CD8-positive, alpha-beta memory T cell (primary cell): ENCODE measurements at regions not wholly inside any gene's neighbourhood (a gene's known extent, or its start where the extent isn't known, plus 50 kb on each side); places are given as distances from the start of the nearest gene placed in this dataset.

Experiments
- CTCF ChIA-PET: fragments of 350-600 bp; sonication (Branson Sonifier 250); formaldehyde crosslinking; loops from one replicate; lab custom pipeline; 2021; ENCODE audit warnings: antibody characterized with exemption; lab: Charles Lee
- POLR2A ChIA-PET: fragments of 350-600 bp; sonication (Branson Sonifier 250); formaldehyde crosslinking; loops from one replicate; lab custom pipeline; 2021; ENCODE audit warnings: antibody characterized with exemption; lab: Charles Lee
- DNase-seq, 5 donors: peaks; one replicate each; pipeline versions ENCODE4 v3.0.0 to v3.0.0-alpha.2; 2020 to 2022; ENCODE audit warnings: mixed read lengths in 1 of 5
- H3K27ac ChIP-seq: one replicate; pipeline ENCODE4 v1.7.0; 2013; ENCODE audit warnings: low read depth, mild to moderate bottlenecking, low read length, moderate library complexity
- H3K27me3 ChIP-seq: 2 replicates; pipeline ENCODE4 v1.7.0; 2013; ENCODE audit warnings: low read length, mild to moderate bottlenecking; ENCODE audit not compliant: insufficient read depth, poor library complexity, severe bottlenecking
- H3K36me3 ChIP-seq: 2 replicates; pipeline ENCODE4 v1.7.0; 2013; ENCODE audit warnings: mild to moderate bottlenecking, low read length, moderate library complexity; ENCODE audit not compliant: insufficient read depth
- H3K4me1 ChIP-seq: 2 replicates; pipeline ENCODE4 v1.7.0; 2013; ENCODE audit warnings: mild to moderate bottlenecking, low read length, moderate library complexity; ENCODE audit not compliant: insufficient read depth
- H3K4me3 ChIP-seq: 2 replicates; pipeline ENCODE4 v1.7.0; 2013; ENCODE audit warnings: mild to moderate bottlenecking, low read length
- H3K9me3 ChIP-seq: 2 replicates; pipeline ENCODE4 v1.7.0; 2013; ENCODE audit warnings: mild to moderate bottlenecking, low read length
- H3K27ac Mint-ChIP-seq, 8 donors: one replicate each; pipeline ENCODE4 v1.8.0; 2020 to 2021; ENCODE audit warnings: mixed read lengths in 8 of 8, mild to moderate bottlenecking in 6 of 8, inconsistent platforms in 3 of 8, moderate library complexity in 3 of 8
- H3K27me3 Mint-ChIP-seq, 2 donors: one replicate each; pipeline ENCODE4 v1.8.0; 2020 to 2021; ENCODE audit warnings: mixed read lengths in 2 of 2, mild to moderate bottlenecking in 1 of 2, moderate library complexity in 1 of 2
- H3K36me3 Mint-ChIP-seq, 3 donors: one replicate each; pipeline ENCODE4 v1.8.0; 2020 to 2021; ENCODE audit warnings: mixed read lengths in 3 of 3, inconsistent platforms in 1 of 3, mild to moderate bottlenecking in 1 of 3
- H3K4me1 Mint-ChIP-seq, 3 donors: one replicate each; pipeline ENCODE4 v1.8.0; 2020 to 2021; ENCODE audit warnings: mixed read lengths in 3 of 3, inconsistent platforms in 1 of 3, mild to moderate bottlenecking in 1 of 3
- H3K4me3 Mint-ChIP-seq, 7 donors: one replicate each; pipeline ENCODE4 v1.8.0; 2020 to 2021; ENCODE audit warnings: mixed read lengths in 7 of 7, mild to moderate bottlenecking in 6 of 7, moderate library complexity in 4 of 7, inconsistent platforms in 2 of 7
- H3K9me3 Mint-ChIP-seq, 5 donors: one replicate each; pipeline ENCODE4 v1.8.0; 2020 to 2022; ENCODE audit warnings: mixed read lengths in 5 of 5, mild to moderate bottlenecking in 3 of 5, moderate library complexity in 2 of 5, inconsistent platforms in 1 of 5

DNA sequence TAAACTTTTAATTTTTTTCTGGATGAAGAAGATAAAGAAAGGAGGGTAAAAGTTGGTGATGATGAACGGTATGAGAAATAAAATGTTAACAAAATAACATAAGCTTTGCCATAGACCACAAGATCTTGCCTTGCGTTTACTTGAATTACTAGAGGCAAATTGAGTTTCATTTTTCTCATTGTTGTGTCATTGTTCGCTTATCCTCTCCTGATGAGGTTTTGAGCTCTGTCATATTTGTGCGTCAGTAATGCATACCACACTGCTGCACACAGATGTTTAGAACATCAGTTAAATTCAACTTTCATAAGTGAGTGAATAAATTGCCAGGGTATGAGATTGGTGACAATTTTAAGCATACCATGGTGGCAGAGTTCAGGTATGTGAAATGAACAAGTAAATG lies 843.6 kb downstream of the SUCLG1 start:
- no peaks in the 10 kb centered on the region for H3K4me1 ChIP-seq
- no peak overlapping the region for H3K27ac ChIP-seq
- H3K9me3 Mint-ChIP-seq: peaks cover 3 to 30% (median 11%) of the 10 kb centered on the region in 5 donors
- no peak for DNase-seq
- H3K36me3 ChIP-seq: no peaks in the 10 kb centered on the region
- H3K4me3 Mint-ChIP-seq: no peak overlapping the region
- H3K4me3 ChIP-seq: no peak overlapping the region
- H3K4me1 Mint-ChIP-seq: no peaks in the 10 kb centered on the region
- no peaks in the 10 kb centered on the region for H3K27me3 ChIP-seq
- H3K36me3 Mint-ChIP-seq: no peaks in the 10 kb centered on the region
- H3K9me3 ChIP-seq: no peaks in the 10 kb centered on the region
- CTCF ChIA-PET: no interaction called here
- H3K27me3 Mint-ChIP-seq: no peaks in the 10 kb centered on the region
- POLR2A ChIA-PET: no interaction called here
- no peak overlapping the region for H3K27ac Mint-ChIP-seq

- Histone ChIP-seq H3K9me3 (no peaks in the 10 kb centered on the region), H3K4me3 (no peak overlapping the region), H3K27ac (no peak overlapping the region), H3K27me3 (no peaks in the 10 kb centered on the region), H3K4me1 (no peaks in the 10 kb centered on the region), H3K36me3 (no peaks in the 10 kb centered on the region)
- CTCF ChIA-PET: no interaction called here
- H3K27ac Mint-ChIP-seq: no peak overlapping the region
- H3K4me1 Mint-ChIP-seq: no peaks in the 10 kb centered on the region
- H3K4me3 Mint-ChIP-seq: no peak overlapping the region
- POLR2A ChIA-PET: no interaction called here
- H3K9me3 Mint-ChIP-seq: peaks cover 3 to 26% (median 12%) of the 10 kb centered on the region in 5 donors
- no peak for DNase-seq
- no peaks in the 10 kb centered on the region for H3K36me3 Mint-ChIP-seq
- H3K27me3 Mint-ChIP-seq: no peaks in the 10 kb centered on the region
These were observed 845.9 kb downstream of the SUCLG1 start for GRCh38 chr2:83613178-83613577.

DNA sequence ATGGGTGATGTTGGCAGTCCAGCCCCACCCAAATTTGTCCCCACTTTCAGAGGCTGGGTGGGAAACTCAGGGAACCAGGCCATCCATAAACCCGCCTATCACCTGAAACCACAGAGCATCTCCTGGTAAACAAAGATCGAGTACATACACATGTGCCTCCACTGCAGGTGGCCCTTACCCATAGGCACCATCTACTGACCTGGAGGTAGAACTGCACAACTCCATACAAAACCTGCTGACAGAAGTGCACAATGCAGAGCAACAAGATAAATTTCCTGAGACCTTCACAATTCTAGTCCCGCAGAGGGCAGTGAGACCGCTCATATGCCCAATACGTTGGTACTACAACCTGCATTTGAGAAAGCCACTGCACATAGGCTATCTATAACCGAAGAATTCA lies 856.3 kb downstream of the SUCLG1 start:
- no peaks in the 10 kb centered on the region for H3K27me3 Mint-ChIP-seq
- CTCF ChIA-PET: no interaction called here
- no peaks in the 10 kb centered on the region for H3K27me3 ChIP-seq
- no peak overlapping the region for H3K4me3 ChIP-seq
- DNase-seq: no peak
- POLR2A ChIA-PET: no interaction called here
- H3K36me3 ChIP-seq: no peaks in the 10 kb centered on the region
- H3K4me1 Mint-ChIP-seq: no peaks in the 10 kb centered on the region
- H3K36me3 Mint-ChIP-seq: no peaks in the 10 kb centered on the region
- peaks cover 1 to 33% (median 11%) of the 10 kb centered on the region in 5 donors for H3K9me3 Mint-ChIP-seq
- H3K9me3 ChIP-seq: no peaks in the 10 kb centered on the region
- no peaks in the 10 kb centered on the region for H3K4me1 ChIP-seq
- H3K27ac ChIP-seq: no peak overlapping the region
- H3K4me3 Mint-ChIP-seq: no peak overlapping the region
- H3K27ac Mint-ChIP-seq: no peak overlapping the region

- Mint-ChIP-seq H3K36me3 (no peaks in the 10 kb centered on the region), H3K4me3 (no peak overlapping the region), H3K27ac (no peak overlapping the region), H3K27me3 (no peaks in the 10 kb centered on the region), H3K4me1 (no peaks in the 10 kb centered on the region), H3K9me3 (peaks cover 0 to 37% (median 7%) of the 10 kb centered on the region in 5 donors)
- POLR2A ChIA-PET: no interaction called here
- Histone ChIP-seq H3K27ac (no peak overlapping the region), H3K9me3 (no peaks in the 10 kb centered on the region), H3K4me3 (no peak overlapping the region), H3K4me1 (no peaks in the 10 kb centered on the region), H3K27me3 (no peaks in the 10 kb centered on the region), H3K36me3 (no peaks in the 10 kb centered on the region)
- CTCF ChIA-PET: no interaction called here
- no peak for DNase-seq
These were observed 862.3 kb downstream of the SUCLG1 start for GRCh38 chr2:83596592-83597282.

DNA sequence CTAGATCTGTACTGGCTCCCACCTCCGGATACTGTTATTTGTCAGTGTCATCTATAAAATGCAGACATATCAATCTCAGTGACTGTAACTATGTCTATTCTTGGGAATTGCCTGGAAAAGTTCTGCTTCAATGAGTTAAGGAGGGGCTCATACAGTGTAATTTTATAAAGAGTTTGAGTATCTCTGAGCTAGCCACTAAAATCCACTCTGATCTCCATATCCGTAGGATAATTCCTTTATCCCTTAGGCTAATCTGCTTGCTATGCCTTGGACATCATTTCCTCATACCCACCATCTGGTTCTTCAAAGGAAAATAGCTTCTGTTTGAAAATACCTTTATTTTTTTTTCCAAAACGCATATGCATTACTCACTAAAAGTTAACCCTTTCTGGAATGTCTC lies 863.2 kb downstream of the SUCLG1 start:
- no peak overlapping the region for H3K27ac ChIP-seq
- CTCF ChIA-PET: no interaction called here

DNA sequence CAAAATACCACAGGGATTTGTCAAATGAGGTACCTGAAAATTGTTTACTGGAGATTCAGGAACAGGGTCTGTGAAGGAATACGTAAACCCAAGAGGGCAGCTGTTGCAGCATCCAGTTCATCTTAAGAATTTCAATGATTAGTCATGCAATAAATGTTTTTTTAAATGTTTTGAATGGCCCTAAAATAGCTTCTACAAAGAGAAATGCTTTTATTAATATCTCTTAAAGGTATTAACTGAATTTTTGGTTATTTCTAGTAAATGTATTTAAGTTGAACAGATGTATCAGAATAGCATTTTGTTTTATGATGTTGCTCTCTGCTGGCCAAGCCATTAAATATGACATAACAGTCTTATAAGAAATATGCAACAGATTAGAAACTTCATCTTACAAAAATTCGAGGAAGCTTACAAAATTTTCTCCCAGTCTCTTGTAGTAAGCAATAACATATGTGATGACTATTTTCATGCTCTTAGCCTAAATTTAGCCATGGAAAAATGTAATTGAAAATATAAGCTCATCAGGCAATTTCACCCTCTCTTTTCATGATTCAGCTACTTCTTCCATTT lies 863.9 kb downstream of the SUCLG1 start:
- Mint-ChIP-seq H3K9me3 (peaks cover 0 to 32% (median 7%) of the 10 kb centered on the region in 5 donors), H3K4me1 (no peaks in the 10 kb centered on the region), H3K27me3 (no peaks in the 10 kb centered on the region), H3K27ac (no peak overlapping the region), H3K36me3 (no peaks in the 10 kb centered on the region), H3K4me3 (no peak overlapping the region)
- no peaks in the 10 kb centered on the region for H3K36me3 ChIP-seq
- no peaks in the 10 kb centered on the region for H3K9me3 ChIP-seq
- ChIA-PET CTCF (no interaction called here), POLR2A (no interaction called here)
- no peaks in the 10 kb centered on the region for H3K27me3 ChIP-seq
- no peak overlapping the region for H3K27ac ChIP-seq
- no peaks in the 10 kb centered on the region for H3K4me1 ChIP-seq
- H3K4me3 ChIP-seq: no peak overlapping the region
- DNase-seq: no peak

More for the DNA sequence above, 863.2 kb downstream of the SUCLG1 start:
- POLR2A ChIA-PET: no interaction called here
- Histone ChIP-seq H3K9me3 (no peaks in the 10 kb centered on the region), H3K27me3 (no peaks in the 10 kb centered on the region), H3K4me1 (no peaks in the 10 kb centered on the region), H3K4me3 (no peak overlapping the region), H3K36me3 (no peaks in the 10 kb centered on the region)
- Mint-ChIP-seq H3K4me1 (no peaks in the 10 kb centered on the region), H3K36me3 (no peaks in the 10 kb centered on the region), H3K4me3 (no peak overlapping the region), H3K9me3 (peaks cover 0 to 37% (median 7%) of the 10 kb centered on the region in 5 donors), H3K27me3 (no peaks in the 10 kb centered on the region), H3K27ac (no peak overlapping the region)
- DNase-seq: no peak

- no peak for DNase-seq
- H3K9me3 Mint-ChIP-seq: peaks cover 0 to 25% (median 7%) of the 10 kb centered on the region in 5 donors
- Histone ChIP-seq H3K4me1 (no peaks in the 10 kb centered on the region), H3K4me3 (no peak overlapping the region), H3K27me3 (no peaks in the 10 kb centered on the region), H3K9me3 (no peaks in the 10 kb centered on the region), H3K27ac (no peak overlapping the region), H3K36me3 (no peaks in the 10 kb centered on the region)
- POLR2A ChIA-PET: no interaction called here
- H3K27ac Mint-ChIP-seq: no peak overlapping the region
- no peak overlapping the region for H3K4me3 Mint-ChIP-seq
- CTCF ChIA-PET: no interaction called here
- no peaks in the 10 kb centered on the region for H3K27me3 Mint-ChIP-seq
- no peaks in the 10 kb centered on the region for H3K4me1 Mint-ChIP-seq
- H3K36me3 Mint-ChIP-seq: no peaks in the 10 kb centered on the region
These were observed 864.6 kb downstream of the SUCLG1 start for GRCh38 chr2:83594241-83595120.

DNA sequence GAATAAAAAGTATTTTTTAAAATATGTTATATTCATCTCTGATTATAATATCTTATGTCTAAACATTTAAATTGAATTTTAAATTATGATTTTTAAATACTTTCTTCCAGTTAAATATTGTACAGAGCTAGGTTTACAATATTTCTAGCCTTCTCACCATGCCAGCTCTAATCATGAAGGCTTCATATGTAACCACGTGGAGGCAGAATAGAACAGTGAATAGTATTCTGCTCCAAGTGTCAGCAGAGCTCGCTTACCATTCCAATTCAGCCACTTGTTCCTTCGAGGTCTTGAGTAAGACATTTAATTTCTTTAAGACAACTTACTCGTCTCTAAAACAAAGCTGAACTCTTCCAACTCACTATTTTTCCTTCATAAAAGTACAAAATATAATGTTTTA lies 871.8 kb downstream of the SUCLG1 start:
- no peaks in the 10 kb centered on the region for H3K9me3 ChIP-seq
- CTCF ChIA-PET: no interaction called here
- Mint-ChIP-seq H3K4me3 (no peak overlapping the region), H3K27ac (no peak overlapping the region), H3K27me3 (no peaks in the 10 kb centered on the region), H3K4me1 (no peaks in the 10 kb centered on the region), H3K9me3 (peaks cover 0 to 11% (median 7%) of the 10 kb centered on the region in 5 donors), H3K36me3 (no peaks in the 10 kb centered on the region)
- H3K4me3 ChIP-seq: no peak overlapping the region
- no peaks in the 10 kb centered on the region for H3K36me3 ChIP-seq
- H3K27me3 ChIP-seq: no peaks in the 10 kb centered on the region
- POLR2A ChIA-PET: no interaction called here
- no peak overlapping the region for H3K27ac ChIP-seq
- H3K4me1 ChIP-seq: no peaks in the 10 kb centered on the region
- no peak for DNase-seq
